ENCODE measurements at regions not wholly inside any gene's neighbourhood (a gene's known extent, or its start where the extent isn't known, plus 50 kb on each side); places are given as distances from the start of the nearest gene placed in this dataset.

DNA sequence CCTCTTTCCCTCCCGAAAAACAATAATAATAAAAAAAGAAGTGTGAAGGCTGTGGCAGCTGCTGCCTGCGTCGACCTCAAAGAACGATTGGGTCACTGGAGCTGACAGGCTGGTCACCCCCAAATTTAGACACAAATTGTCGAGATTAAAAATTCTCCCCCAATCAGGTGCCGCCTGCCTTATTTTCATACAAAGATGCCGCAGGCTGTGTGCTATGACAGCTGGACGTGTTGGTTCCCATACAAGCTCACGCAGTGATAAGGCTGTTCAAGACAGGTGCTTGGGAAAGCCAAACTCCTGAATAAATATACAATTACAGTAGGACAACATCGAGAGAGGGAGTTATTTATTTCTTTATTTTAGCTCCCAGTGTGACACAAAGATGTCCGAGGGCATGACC lies 1041.8 kb downstream of the VRK1 start:
- DNase-seq = no peak

DNA sequence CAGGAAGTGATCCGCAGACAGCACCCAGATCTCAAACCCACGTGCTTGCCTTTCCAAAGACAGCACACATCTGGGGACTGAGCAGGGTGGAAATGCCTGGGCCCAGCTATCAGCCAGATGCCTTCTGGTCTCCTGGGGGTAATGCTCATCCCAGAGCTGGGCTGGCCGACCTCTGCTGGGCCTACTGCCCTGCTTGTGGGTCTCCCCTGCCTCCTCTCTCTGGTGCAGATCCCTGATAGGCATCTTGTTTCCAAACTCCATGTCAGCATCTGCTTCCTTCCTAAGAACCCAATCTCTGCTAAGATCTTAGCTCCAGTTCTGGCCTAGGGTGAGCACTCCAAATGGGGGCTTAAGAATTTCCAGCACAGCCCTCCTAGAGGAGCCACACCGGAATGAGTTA lies 1043.0 kb downstream of the VRK1 start:
- DNase-seq = no peak

DNA sequence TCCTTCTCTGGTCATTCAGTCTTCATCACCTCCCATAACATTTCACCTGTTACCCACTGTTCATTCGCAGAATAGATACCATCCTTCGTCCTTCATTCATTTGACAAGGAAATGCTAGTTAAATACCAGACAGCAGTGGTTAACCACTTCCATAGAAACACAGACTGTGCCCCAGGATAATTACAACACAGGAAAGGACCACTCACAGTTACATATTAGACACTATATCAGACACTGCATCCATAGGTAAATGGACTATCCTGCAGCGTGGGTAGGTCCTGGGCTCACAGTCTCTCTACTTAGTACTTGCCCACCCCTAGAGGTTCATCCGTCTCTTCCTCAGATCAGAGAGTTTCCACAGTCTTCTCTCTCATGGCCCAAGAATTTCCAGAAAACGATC lies 1044.6 kb downstream of the VRK1 start:
- DNase-seq = no peak

DNA sequence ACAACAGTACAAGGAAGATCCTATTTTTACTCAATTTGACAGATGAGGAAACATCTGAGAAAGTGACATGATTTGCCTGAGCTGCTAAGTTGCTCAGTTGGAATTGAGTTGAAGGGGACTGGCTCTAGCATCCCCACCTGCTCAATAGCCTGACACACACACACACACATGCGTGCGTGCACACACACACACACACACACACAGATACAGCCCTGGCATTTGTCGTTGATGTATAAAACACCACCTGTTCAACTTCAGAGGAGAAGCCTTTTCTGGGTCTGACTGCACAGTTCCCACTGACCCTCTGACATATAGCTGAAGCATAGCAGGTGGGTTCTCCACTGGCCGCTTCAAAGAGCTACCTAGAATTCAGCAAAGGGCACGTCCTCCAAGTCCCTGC lies 1045.9 kb downstream of the VRK1 start:
- no peak for DNase-seq

DNA sequence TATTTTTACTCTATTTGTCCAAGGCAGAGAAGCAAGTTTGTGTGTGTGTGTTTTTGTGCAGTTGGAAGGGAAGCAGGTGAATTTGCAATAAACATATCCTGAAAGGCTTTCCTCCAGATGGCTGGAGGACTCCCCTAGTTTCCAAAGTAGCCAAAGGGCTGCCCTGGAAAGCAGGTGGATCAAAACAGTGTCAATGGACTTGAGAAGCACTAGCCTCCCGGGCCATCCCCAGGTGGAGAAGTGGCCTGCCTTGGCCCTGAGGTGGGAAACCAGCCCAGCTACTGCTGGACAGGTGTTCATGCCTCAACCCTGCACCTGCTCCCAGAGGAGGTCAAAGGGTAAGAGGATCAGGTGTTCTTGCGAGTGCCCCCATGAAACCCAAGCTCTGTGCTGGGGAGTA lies 1046.9 kb downstream of the VRK1 start:
- no peak for DNase-seq

DNA sequence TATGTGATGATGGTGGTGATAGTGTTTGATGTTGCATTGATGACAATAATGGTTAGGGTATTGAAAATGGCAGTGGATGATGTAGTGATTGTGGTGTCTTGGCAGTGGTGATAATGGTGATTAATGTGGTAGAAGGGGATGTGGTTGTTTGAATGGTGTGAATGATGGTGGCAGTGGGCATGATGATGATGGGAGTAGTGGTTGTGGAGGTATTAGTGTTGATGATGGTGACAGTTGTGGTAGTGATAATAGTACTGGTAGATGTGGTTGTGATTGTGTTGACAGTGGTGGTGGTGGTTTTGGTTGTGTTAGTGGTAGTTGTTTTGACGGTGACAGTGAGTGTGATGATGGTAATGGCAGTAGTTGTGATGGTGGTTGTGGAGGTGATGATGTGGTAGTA lies 1049.0 kb downstream of the VRK1 start:
- no peak for DNase-seq

DNA sequence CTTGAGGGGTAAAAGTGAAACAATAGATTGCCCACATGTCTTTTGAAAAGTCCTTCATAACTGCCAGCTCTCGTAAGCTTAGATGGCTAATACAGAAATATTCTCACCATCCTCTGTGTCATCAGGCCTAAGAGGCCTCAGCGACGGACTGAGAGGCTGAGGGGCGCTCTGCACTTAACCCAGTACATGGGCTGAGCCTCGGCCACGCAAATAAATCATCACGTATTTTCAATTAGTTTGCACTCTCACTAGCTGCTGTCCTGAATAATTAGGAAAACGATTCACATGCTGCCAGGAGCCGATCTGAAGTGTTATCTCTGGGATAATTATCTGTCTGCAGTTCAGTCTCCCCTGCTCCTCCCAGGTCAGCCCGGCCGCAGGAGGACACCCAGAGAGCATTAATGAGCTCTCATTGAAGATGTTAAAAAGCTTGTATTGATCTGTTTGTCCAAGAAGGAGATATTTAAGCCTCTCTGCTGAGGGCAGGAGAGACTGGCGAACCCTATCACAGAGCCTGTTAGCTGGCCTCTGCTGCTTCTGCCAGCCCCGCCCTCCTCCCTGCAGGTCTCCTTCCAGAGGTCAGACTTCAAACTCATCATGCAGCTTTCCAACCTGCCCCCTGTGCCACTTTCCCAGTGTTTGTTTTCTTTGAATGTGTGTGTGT lies 1051.3 kb downstream of the VRK1 start:
- no peak for DNase-seq

DNA sequence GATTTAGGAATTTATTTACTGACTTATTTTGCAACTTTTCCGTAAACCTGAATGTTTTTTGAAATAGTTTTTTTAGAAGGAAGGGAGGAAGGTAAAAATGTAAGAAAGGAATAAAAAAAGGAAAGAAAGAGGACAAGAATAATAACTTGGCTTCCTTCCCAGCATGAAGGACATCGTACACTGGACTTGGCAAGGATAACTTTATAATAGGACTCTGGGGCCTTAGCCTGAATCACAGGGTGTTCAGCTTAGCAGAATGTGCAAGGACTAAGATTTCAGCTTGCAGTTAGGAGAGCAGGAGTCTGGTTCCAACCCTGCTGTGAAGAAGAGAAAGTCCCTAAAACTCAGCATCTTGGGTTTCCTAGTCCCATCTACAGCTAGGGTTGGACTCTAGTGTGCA lies 1053.3 kb downstream of the VRK1 start:
- no peak for DNase-seq

DNA sequence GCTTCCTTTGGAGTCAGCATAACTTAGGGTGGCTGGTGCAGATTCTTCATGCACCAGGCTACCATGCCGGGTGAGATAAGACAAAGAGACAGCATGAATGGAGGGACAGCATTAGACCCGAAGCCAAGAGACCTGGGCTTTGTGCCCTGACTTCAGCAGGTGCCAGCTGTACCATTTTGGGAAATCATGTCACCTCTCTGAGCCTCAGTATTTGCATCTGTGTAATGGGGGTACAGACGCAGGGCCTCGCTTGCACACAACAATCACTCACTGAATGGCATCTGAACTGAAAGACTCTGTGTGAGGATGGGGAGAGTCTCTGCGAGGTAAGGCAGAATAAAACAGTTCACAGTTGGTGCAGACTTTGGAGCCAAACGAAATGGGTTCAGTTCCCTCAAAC lies 1053.7 kb downstream of the VRK1 start:
- DNase-seq = no peak

DNA sequence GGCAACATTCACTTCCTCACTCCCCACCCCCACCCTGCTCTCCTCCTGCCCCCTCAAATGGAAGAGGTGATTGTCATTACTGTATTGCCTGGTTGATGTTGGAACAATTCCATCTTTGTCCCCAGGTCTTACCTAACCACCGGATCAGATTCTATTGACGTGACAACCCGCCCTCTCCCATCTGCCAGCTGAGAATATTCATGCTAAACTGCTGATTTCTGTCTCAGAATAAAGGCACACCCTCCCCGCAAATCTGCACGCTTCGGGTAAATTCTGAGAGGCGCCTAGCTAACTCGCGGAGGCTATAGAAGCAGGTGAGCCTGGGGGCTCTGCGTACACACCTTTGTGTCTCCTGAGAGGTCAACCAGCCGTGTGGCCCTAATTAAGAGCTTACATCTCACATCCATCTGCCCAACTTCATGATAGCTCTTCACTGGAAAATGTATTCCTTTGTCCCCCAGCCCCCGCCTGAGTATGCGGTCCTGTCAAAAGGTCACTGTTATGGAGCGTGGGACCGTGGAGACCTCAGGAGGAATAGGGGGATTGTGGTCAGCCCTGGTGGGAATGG lies 1054.3 kb downstream of the VRK1 start:
- no peak for DNase-seq

DNA sequence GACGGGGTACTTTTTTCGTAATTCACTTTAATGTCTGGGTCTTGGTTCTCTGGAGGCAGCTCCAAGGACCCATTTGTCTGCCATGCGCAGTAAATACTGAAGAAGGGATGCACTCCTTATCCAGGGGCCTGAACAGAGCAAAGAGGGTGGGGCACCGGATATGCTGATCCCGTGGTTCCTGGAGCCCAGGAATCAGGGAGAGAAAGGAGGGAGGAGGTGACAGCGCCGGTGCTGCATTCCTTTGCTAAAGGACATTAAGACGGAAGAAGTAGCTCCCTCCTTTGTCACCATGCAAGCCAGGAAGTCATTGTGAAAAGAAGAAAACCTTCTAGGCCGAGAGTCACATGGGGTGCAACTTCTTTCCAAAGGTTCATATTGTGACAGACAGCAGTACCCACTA lies 1057.7 kb downstream of the VRK1 start:
- DNase-seq = no peak

DNA sequence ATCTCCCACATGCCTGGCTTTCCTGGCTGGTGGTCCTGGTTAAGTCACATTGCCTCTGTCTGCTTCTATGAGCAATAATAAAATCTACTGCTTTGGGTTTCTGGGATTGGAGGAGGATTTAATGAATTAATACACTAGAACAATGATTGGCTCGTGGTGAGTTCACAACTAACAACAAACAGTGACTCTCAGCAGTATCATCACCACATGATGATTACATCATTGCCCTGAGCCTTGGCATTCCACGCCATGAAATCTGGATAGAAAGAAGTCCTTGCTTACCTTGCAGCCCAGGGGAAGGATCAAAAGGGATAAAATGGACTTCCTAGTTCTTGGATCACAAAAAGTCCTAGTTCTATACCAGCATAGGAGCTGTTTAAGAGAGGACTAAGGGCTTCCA lies 1069.0 kb downstream of the VRK1 start:
- DNase-seq = no peak

DNA sequence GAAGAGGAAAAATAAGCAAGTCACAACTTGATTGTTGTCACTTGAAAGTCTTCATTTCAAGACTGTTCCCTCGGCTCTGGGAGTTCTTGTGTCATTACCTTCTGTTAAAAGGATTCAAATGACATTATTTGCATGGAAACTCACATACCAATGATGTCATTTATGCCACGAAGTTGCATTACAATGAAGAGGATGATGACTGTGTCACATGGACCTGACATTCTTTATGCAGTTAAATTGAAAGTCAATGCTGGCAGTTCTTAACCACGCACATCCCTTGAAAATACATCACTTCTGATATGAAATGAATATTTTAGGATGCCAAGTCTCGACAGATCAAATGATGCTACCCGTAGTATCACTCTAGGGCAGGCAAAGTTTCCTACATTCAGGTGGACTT lies 1069.5 kb downstream of the VRK1 start:
- no peak for DNase-seq

DNA sequence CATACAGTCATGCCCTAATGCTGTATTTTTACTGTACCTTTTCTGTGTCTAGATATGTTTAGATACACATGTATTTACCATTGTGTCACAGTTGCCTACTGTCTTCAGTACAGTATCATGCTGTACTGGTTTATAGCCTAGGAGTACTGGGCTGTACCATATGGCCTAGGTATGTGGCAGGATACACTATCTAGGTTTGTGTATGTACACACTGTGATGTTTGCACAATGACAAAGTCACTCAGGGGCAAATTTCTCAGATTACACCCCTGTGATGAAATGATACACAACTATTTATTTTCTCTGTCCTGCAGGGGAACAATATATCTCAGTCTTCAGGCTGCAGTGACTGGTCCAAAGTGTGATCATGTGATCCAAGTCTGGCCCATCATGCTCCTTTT lies 1076.1 kb downstream of the VRK1 start:
- no peak for DNase-seq

DNA sequence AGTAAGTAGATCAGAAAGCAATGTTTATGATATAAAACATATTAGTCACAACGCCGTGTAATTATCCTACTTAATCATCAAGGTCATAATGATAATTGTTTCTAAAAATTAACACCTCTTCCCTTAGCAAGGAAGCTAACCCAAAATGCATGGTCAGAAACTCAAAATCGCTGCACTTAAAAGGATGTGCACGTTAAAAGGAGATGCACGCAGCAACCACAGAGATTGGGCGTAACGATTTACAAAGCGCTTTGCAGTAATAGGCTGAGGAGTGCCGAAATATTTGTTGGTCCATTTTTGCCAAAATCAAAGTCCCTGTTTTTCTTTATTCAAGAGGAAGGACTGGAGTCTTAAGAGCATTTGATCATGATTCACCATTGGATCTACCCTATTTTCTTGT lies 1077.2 kb downstream of the VRK1 start:
- DNase-seq = no peak

DNA sequence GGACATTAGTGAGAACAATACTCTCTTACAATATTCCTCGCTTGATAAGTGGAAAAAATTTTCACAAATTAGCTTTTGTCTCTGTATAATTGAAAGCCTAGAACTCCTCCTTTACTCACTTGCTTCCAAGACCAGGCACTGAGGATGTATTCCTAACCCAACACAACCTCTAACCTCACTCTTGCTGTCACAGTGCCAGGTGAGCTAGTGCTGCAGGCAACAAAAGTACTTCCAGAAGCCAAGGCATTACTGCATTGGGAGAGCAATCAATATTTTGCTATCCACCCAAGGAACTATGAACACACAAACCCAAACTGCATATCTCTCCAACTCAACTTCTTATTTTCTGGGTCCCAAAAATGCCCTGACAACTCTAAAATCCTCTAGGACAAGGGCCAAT lies 1081.0 kb downstream of the VRK1 start:
- no peak for DNase-seq

DNA sequence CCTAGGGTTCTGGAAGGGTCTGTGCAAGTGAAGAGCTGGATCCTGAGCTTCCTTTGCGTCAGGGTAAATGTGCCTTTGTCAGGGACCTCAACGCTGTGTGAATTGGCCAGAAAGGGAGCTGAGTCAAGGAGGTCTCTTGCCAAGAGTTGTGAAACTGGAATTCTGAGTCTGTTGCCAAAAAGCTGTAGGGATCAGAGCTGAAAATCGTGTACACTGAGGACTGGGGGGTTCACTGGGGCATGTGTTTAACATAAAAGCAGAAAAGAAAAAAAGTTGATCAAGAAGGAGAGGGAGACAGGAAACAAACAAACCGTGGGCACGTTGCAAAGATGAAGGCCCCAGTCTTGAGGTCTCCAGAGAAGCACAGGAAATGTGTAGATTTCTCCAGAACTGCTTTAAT lies 1081.5 kb downstream of the VRK1 start:
- DNase-seq = no peak

DNA sequence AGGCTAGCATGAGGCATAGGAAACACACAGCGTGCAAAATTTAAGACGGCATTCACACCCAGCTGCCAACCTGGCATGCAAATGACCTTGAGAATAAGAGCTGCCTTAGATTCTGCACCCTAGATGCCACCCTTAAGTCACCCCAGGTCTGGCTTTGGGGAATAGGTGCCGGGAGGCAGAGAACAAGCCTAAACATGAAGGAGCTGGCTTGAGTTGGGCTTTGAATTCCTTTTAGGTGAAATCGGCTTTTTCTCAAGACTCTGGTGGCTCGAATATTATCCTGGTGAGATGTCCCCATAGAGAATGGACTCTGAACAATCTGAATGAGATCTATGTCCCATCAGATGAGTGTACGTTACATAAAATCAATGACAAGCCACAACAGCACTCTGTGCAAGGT lies 1090.5 kb downstream of the VRK1 start:
- no peak for DNase-seq

DNA sequence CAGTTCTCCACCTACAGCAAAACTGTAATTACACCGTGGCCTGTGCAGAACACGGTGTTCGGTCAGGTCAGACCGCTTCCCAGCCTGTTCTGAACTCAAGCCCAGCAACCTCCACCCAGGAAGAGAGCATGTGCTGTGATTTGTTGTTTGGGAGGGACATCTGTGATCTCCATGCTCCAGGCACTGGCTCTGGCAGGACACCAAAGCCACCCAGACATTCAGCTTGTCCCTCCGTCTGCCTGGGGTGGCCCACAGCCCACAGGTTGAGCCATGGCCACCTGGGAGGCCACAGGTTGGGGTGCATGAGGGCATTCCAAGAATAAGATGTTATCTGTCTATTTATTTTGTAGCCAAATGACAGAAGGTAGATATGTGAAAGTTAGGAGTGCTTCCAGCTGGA lies 1091.1 kb downstream of the VRK1 start:
- DNase-seq = no peak

DNA sequence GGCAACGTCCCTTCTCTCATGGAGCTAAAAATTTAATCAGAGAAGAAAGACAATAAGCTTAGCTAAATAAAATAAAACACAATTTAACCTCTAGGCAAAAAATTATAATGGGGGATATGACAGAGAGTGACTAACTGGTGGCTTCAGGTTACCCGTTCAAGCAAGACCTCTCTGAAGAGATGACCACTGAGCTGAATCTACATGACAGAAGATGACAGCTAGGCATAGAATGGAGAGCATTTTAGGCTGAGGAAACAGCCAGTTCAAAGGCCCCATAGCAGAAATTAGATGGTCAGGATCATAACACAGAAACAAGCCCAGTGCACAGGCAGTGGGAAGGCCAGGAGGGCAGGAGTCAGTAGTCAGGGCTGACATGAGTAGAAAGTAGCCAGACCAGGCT lies 1094.3 kb downstream of the VRK1 start:
- DNase-seq = no peak

DNA sequence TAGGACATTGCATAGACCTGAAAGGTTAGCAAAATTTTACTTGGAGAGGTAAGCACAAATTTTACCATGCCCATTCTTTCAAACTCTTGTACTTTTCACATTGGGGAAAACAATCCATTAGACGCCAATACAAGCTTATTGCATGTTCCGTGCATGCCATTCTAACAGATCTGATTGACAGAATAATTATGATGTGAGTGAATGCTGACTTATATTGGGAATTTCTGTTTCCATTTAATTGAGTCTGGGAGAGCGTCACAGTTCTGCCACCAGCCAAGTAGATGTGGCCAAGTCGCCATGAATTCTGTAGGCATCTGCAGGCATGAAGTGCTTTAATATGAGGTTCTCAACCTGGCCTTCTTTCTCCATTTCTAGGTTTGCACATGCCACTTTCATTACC lies 1097.4 kb downstream of the VRK1 start:
- no peak for DNase-seq

DNA sequence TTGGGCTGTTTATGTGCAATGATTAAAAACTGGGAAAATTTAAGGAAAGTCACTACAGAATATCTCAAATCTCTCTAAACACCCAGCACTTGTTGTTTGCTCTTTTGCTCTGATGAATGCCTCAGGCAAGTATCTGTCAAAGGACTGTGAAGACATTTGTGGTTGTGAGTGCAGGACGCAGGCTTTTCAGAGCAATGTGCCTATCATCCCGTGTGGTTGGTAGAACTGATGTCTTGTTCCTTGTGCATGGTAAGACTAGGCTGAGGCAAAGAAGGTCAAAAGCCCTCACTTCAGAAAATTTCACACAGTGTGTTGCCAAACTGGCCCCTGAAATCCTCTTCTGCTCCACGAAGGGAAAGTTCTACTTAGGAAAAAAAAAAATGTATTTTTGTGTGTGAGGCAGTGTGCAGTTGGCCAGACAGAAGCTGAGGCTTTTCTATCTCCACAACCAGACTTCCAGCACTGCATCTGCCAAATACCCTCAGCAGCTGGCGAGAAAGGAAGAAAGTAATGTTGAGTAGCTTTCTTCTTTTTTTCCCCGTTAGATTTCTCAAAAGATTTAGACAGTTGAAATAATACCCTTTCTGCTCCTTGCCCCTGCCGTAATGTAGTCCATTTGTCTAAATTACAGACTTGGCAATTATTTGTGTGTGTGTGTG lies 1103.1 kb downstream of the VRK1 start:
- DNase-seq = no peak

DNA sequence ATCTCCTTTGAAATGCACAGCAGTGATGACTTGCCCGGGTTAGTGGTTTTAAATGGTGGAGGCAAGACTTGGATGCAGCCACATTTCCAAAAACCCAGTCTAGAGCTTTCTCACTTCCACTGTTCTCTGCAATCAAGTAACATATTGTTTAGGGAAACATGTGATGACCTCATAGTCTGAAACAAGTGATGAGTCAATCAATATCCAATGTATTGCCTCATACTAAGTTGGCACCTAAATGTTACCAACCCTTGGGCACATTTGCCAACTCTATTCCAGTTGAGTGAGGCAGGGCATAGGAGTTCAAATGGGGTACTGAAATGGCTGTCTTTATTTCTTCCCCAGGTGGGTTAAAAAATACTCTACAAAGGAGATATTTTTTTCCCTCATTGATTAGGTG lies 1105.4 kb downstream of the VRK1 start:
- DNase-seq = no peak

DNA sequence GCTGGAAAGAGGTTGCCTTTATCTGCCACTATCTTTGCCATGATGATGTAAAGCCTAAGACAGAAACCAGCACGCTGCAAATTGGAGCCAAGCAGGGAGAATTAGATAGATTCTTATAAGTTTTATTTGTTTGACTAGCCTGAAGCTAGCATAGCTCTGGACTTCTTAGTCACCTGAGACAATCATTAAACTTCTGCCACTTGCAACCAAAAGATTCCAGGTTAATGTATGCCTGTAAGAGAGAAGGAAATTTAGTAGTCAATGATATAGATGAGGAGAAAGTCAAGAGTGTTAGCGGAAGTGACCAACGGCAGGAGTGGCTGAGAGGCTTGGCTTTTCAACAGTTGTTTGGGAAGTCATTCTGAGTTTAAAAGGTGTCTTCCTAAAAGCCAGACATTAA lies 1106.6 kb downstream of the VRK1 start:
- no peak for DNase-seq

DNA sequence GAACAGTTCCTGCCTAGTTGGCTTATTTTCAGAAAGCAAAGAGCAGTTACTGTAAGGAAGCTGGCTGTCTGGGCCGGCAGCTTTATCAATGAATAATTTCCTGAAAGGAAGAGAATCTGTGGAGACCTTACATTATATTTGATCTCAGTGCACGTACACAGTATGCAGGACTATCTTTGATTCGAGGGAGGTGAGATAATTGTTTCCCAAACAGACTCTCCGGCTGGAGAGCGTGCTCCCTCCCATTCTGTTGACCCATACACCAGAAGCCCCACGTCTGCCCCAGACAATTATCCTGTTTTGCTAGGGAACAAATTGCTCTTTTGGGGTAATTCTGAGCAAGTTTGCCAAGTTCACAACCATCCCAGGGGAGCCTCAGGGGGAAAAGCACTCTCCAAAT lies 1115.0 kb downstream of the VRK1 start:
- DNase-seq = no peak

Measured in stimulated activated naive CD4-positive, alpha-beta T cell treated with Interleukin-2 at 50 U/mL for 16 hours (primary cell).